SK-N-SH treated with all-trans-retinoic acid at 6 μM for 48 hours (cell line): ENCODE measurements at regions not wholly inside any gene's neighbourhood (a gene's known extent, or its start where the extent isn't known, plus 50 kb on each side); places are given as distances from the start of the nearest gene placed in this dataset.

Experiments used
- BACH2 ChIP-seq: fragments of 250-450 bp; sonication (Bioruptor Pico); IDR thresholded peaks from 2 replicates; pipeline ENCODE4 v1.9.0; 2021; ENCODE audit warnings: mild to moderate bottlenecking, borderline replicate concordance
- CREB5 ChIP-seq: fragments of 250-450 bp; sonication (Bioruptor Pico); IDR thresholded peaks from 2 replicates; pipeline ENCODE4 v1.5.1; 2020; ENCODE audit warnings: low read depth, mild to moderate bottlenecking, moderate library complexity
- ESRRG ChIP-seq: fragments of 250-450 bp; sonication (Bioruptor Pico); IDR thresholded peaks from 2 replicates; pipeline ENCODE4 v1.6.1; 2021; ENCODE audit warnings: mild to moderate bottlenecking
- ISL1 ChIP-seq: fragments of 250-450 bp; sonication (Bioruptor Pico); IDR thresholded peaks from 2 replicates; pipeline ENCODE4 v2.1.2; 2022; ENCODE audit warnings: mild to moderate bottlenecking, moderate library complexity
- PATZ1 ChIP-seq: fragments of 250-450 bp; sonication (Bioruptor Pico); IDR thresholded peaks from 2 replicates; pipeline ENCODE4 v1.8.0; 2020; ENCODE audit warnings: mild to moderate bottlenecking, moderate library complexity, borderline replicate concordance
- RARB ChIP-seq: fragments of 250-450 bp; sonication (Bioruptor Pico); IDR thresholded peaks from 2 replicates; pipeline ENCODE4 v1.8.0; 2021; ENCODE audit warnings: mild to moderate bottlenecking, moderate library complexity
- SNAI2 ChIP-seq: fragments of 250-450 bp; sonication (Bioruptor Pico); IDR thresholded peaks from 2 replicates; pipeline ENCODE4 v1.5.0; 2020; ENCODE audit warnings: mild to moderate bottlenecking, moderate library complexity
- TCF4 ChIP-seq: fragments of 250-450 bp; sonication (Bioruptor Pico); IDR thresholded peaks from 2 replicates; pipeline ENCODE4 v1.8.0; 2021; ENCODE audit warnings: mild to moderate bottlenecking, moderate library complexity, borderline replicate concordance
- ZC3H10 ChIP-seq: fragments of 250-450 bp; sonication (Bioruptor Pico); IDR thresholded peaks from 2 replicates; pipeline ENCODE4 v1.5.1; 2021; ENCODE audit warnings: mild to moderate bottlenecking, moderate library complexity
- ZFP3 ChIP-seq: fragments of 250-450 bp; sonication (Bioruptor Pico); IDR thresholded peaks from 2 replicates; pipeline ENCODE4 v1.5.0; 2020; ENCODE audit warnings: mild to moderate bottlenecking, moderate library complexity
- ZNF8 ChIP-seq: fragments of 450-650 bp; formaldehyde crosslinking; IDR thresholded peaks from 2 replicates; pipeline ENCODE4 v1.5.0; 2020; ENCODE audit warnings: mild to moderate bottlenecking, moderate library complexity

- TF ChIP-seq BACH2 (CRISPR knock-in tag) = no peak
- no peak for TF ChIP-seq ZNF8 (CRISPR knock-in tag)
- no peak for TF ChIP-seq ZFP3 (CRISPR knock-in tag)
- no peak for TF ChIP-seq ISL1 (CRISPR knock-in tag)
- TF ChIP-seq PATZ1 = no peak
- TF ChIP-seq RARB = no peak
- no peak for TF ChIP-seq ESRRG (CRISPR knock-in tag)
- TF ChIP-seq TCF4 (CRISPR knock-in tag) = no peak
- TF ChIP-seq ZC3H10 (CRISPR knock-in tag) = no peak
- TF ChIP-seq CREB5 (CRISPR knock-in tag) = no peak
- no peak for TF ChIP-seq SNAI2 (CRISPR knock-in tag)
These were observed 184.1 kb upstream of the NCAM2 start for GRCh38 chr21:20814090-20814489.
